ENCODE measurements at regions not wholly inside any gene's neighbourhood (a gene's known extent, or its start where the extent isn't known, plus 50 kb on each side); places are given as distances from the start of the nearest gene placed in this dataset.

DNA sequence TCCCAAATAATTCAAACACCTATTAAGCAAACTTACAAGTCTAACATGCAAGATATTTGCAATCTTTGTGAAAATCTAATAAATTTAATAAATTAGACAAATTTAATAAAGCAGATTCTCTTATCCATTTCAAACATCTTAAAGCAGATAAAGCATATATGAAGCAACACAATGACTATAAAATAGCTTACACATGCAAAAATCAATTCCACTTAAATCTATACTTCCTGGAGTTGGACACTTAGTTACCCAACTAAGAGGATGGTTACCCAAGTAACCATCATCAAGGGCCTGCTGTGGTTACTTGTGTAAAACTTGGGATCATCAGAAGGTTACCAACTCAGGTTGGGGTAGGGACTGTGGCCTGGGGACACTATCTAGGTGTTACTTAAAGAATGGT is 206.8 kb downstream of the CD47 start:
- no peak for TF ChIP-seq POLR2AphosphoS5 (IDR thresholded peaks at IDR 0.05; ENCODE audit: low read depth, low read length)
- TF ChIP-seq, protein P1, sequence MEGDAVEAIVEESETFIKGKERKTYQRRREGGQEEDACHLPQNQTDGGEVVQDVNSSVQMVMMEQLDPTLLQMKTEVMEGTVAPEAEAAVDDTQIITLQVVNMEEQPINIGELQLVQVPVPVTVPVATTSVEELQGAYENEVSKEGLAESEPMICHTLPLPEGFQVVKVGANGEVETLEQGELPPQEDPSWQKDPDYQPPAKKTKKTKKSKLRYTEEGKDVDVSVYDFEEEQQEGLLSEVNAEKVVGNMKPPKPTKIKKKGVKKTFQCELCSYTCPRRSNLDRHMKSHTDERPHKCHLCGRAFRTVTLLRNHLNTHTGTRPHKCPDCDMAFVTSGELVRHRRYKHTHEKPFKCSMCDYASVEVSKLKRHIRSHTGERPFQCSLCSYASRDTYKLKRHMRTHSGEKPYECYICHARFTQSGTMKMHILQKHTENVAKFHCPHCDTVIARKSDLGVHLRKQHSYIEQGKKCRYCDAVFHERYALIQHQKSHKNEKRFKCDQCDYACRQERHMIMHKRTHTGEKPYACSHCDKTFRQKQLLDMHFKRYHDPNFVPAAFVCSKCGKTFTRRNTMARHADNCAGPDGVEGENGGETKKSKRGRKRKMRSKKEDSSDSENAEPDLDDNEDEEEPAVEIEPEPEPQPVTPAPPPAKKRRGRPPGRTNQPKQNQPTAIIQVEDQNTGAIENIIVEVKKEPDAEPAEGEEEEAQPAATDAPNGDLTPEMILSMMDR (IDR thresholded peaks at IDR 0.05), result no peak

Data from Panc1 (cell line).